C4-2B (cell line): ENCODE measurements at regions not wholly inside any gene's neighbourhood (a gene's known extent, or its start where the extent isn't known, plus 50 kb on each side); places are given as distances from the start of the nearest gene placed in this dataset.

Experiments used
- H3K27ac ChIP-seq: fragments of 450-650 bp; 2 replicates; pipeline ENCODE4 v1.5.1; 2017
- CTCF ChIP-seq: fragments of 450-650 bp; conservative IDR thresholded peaks from 2 replicates; pipeline ENCODE4 v1.5.1; 2017; ENCODE audit warnings: mild to moderate bottlenecking
- ZFX ChIP-seq: fragments of 450-650 bp; IDR thresholded peaks from 2 replicates; pipeline ENCODE4 v1.6.1; 2017

GRCh38 chr3:193945143-193945542 is 190.8 kb upstream of the HES1 start:
- TF ChIP-seq ZFX: no peak
- TF ChIP-seq CTCF: no peak
- H3K27ac ChIP-seq: no peak overlapping the region

- TF ChIP-seq ZFX (no peak), CTCF (no peak)
Observed at GRCh38 chr3:193946945-193947344, 189.0 kb upstream of the HES1 start.

GRCh38 chr3:193947596-193947995 is 188.4 kb upstream of the HES1 start:
- H3K27ac ChIP-seq: no peak overlapping the region
- TF ChIP-seq CTCF (no peak), ZFX (no peak)

More at GRCh38 chr3:193946945-193947344, 189.0 kb upstream of the HES1 start:
- H3K27ac ChIP-seq: no peak overlapping the region

- TF ChIP-seq CTCF: no peak
- no peak for TF ChIP-seq ZFX
- H3K27ac ChIP-seq: no peak overlapping the region
Observed at GRCh38 chr3:193948459-193948858, 187.5 kb upstream of the HES1 start.

GRCh38 chr3:193951859-193952258 is 184.1 kb upstream of the HES1 start:
- no peak for TF ChIP-seq ZFX
- no peak overlapping the region for H3K27ac ChIP-seq

GRCh38 chr3:193954752-193955151 is 181.2 kb upstream of the HES1 start:
- TF ChIP-seq ZFX (no peak), CTCF (no peak)
- no peak overlapping the region for H3K27ac ChIP-seq

GRCh38 chr3:193955719-193956118 is 180.2 kb upstream of the HES1 start:
- TF ChIP-seq CTCF (no peak), ZFX (no peak)
- no peak overlapping the region for H3K27ac ChIP-seq

GRCh38 chr3:193959861-193960260 is 176.1 kb upstream of the HES1 start:
- TF ChIP-seq ZFX: no peak
- no peak for TF ChIP-seq CTCF
- no peak overlapping the region for H3K27ac ChIP-seq
